Middle frontal gyrus (tissue), 1 donor: ENCODE measurements at regions not wholly inside any gene's neighbourhood (a gene's known extent, or its start where the extent isn't known, plus 50 kb on each side); places are given as distances from the start of the nearest gene placed in this dataset.
"Not testable (repeated sequence)": the region's sequence is repeated elsewhere in the genome, so short reads cannot be mapped to it uniquely, and the experiment has no call there.

Experiments
- DNase-seq: peaks from one replicate; pipeline ENCODE4 v3.0.0-alpha.2; 2015; ENCODE audit warnings: low spot score; ENCODE audit errors: extremely low spot score

DNA sequence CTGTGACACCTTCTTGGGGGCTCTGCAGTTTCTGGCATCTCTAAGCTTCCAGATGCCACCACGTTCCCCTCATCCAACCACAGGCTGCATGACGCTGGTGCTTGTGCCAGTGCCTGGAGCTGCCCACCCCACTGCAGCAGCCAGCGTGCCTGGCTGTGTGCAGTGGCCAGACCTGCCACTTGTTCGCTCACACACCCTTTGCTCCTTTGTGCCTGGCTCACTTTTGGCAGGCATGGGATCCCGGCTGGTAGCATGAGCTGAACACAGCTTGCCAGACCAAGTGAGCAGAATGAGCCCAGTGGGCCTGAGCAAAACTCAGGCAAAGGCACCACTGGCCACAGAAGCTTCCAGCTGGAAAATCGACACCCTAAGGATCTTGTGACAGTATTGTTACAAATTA lies 562.9 kb upstream of the ACO1 start:
- no peak for DNase-seq

GRCh38 chr9:31823365-31823764 lies 561.1 kb upstream of the ACO1 start:
- DNase-seq = no peak

- no peak for DNase-seq
Measured at GRCh38 chr9:31824860-31825259, 559.6 kb upstream of the ACO1 start.

- DNase-seq = no peak
Measured at GRCh38 chr9:31837211-31837610, 547.2 kb upstream of the ACO1 start.

GRCh38 chr9:31839273-31839672 lies 545.2 kb upstream of the ACO1 start:
- DNase-seq = peak; percentile 8

- no peak for DNase-seq
Measured at GRCh38 chr9:31840702-31841101, 543.7 kb upstream of the ACO1 start.

DNA sequence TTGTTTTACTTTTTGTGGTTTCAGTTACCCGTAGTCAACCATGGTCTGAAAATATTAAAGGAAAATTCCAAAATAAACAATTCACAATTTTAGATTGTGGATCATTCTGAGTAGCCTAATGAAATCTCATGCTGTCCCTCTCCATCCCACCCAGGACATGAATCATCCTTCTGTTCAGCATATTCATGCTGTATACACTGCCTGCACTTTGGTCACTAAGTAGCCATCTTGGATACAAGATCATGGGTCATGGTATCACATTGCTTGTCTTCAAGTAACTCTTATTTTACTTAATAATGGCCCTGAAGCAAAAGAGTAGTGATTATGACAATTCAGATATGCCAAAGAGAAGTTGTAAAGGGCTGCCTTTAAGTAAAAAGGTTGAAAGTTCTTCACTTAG lies 536.5 kb upstream of the ACO1 start:
- DNase-seq = no peak

DNA sequence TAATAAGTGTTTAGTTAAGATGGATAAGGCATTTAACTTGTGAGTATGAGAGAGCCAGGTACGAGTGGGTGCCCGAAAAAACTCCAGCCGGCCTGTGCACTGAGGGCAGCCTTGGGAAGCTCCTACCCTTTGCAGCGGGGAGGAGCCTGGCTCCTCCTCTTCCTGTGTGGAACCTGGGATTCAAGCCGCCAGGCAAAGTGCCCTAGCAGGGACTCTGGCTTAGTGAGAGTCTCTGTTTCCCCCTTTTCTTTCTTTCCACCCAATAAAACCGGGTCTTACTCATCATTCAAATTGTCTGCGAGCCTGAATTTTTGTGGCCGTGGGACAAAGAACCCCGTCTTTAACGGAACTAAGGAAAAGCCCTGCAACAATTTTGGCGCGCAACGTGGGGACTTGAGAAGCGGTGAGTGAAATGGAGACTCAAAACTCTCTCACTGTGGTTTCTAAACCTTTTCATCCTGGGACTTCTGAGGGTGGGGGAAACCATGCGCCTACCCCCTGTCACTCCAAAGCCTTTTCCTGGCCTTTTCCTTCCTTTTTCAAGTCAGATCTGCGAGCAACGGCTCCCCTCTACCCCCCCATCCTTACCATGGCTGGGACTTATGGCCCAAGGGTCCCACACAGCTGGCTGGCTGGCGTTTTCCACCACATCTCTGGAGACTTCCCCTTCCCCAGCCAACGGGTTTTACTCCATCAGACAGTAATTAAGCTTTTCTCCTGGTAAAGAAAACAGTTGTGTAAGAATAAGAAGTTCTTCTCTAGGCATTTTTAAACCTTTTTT lies 535.7 kb upstream of the ACO1 start:
- DNase-seq = no peak

- no peak for DNase-seq
Measured at GRCh38 chr9:31854187-31854586, 530.3 kb upstream of the ACO1 start.

DNA sequence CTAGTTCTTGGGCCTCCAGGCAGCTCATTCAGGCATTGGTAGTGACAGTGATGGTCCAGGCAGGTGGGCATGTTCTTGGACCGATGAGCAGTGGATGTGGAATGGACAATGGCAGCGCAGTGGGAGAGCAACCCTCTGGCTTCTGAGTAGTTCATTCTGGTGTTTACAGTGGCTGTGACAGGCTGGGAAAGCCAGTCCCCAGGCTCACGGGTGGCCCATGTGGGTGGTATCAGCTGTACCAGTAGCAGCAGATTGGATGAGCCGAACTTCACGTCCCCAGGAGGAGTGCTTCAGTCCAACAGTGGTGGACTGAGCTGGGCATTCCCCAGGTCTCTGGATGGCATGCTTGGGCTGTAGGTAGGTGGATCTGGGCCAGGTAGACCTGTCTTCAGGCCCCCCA lies 515.6 kb upstream of the ACO1 start:
- no peak for DNase-seq

- no peak for DNase-seq
Measured at GRCh38 chr9:31870276-31870675, 514.2 kb upstream of the ACO1 start.

DNA sequence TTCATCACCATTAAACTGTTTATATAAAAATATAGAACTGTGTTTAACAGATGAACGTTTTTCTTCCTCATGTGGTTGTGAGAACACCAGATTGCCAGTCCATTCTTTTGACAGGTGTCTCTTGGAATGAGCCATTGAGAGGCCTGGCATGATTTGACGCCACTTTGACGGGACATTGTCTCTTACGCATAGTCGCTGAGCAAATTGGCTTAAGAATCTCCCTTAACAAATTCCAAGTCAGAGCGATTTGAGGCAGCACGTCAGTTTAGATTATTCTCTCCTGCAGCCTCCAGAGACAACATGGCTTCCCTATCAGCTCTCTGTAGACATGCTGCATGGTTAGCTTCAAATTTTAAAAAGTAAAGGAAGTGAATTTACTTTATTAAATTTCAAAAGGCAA lies 510.7 kb upstream of the ACO1 start:
- DNase-seq = no peak

DNA sequence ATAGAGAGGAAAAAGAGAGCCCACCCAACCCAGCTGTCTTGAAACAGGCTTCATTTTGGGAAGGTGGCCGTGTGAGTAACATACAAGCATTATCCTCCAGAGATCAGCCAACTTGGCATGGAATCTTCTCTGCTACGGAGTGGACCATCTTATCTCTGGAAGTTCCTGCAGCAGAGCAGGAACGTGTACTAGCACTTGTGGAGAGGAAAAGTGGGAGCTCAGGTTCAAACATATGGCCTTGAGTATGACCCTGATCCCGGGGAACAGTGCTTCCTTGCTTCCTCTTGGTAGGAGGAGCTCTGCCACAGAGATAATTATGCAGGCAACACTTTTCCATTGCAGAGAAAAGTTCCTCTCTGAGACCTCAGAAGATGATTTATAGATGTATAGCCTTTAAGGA lies 490.4 kb upstream of the ACO1 start:
- DNase-seq = no peak

DNA sequence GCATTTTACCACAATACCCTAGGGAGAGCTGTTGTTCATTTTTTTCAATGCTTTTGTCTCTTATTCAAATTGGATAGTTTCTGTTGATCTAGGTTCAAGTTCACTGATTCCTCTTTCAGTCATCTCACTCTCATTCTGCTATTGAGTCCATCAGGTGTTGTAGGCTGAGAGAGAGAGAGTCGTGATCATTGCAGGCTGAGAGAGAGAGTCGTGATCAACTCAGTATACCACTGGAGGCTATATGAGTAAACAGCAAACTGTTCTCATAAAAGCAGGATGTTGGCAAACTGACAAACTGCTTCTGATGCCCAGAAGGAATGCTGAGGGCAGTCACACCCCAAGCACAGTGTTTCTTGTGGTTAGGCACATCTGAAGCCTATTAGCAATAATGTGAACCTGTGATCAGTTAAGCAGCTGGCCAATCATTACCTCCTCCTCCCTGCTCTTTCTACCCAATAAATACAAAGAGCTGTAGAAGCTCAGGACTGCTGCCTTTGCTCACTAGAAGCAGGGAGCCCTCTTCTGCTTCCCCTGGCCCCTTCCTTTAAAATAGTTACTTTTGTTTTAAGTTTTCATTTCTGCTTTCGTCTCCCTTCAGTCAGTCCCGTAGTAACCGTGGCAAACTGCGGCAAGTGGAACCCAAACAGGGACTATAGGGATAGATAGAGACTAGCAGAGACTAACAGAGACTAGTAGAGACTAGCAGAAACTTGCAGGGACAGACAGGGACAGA lies 476.1 kb upstream of the ACO1 start:
- no peak for DNase-seq

DNA sequence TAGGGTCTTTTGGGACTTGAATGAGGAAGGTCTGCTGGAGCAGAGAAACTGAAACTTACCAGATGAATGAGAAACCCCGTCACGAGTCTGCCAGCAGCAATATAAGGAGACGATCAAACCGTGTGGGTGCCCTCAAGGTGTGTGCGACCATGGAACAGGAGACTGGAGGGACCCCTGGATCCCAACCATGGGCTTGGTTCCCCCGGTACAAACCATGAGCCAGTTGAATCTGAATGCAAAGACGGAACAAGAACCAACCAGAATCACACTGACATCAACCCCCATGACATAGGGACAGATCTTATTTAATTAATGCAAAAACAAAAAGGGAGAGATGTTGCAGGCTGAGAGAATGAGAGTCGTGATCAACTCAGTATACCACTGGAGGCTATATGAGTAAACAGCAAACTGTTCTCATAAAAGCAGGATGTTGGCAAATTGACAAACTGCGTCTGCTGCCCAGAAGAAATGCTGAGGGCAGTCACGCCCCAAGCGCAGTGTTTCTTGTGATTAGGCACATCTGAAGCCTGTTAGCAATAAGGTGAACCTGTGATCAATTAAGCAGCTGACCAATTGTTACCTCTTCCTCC lies 475.5 kb upstream of the ACO1 start:
- DNase-seq = no peak

GRCh38 chr9:31912636-31913035 lies 471.8 kb upstream of the ACO1 start:
- DNase-seq = no peak

- DNase-seq = no peak
Measured at GRCh38 chr9:31916591-31917241, 467.7 kb upstream of the ACO1 start.

GRCh38 chr9:31937737-31938136 lies 446.7 kb upstream of the ACO1 start:
- not testable (repeated sequence) for DNase-seq

GRCh38 chr9:31950756-31951155 lies 433.7 kb upstream of the ACO1 start:
- no peak for DNase-seq

DNA sequence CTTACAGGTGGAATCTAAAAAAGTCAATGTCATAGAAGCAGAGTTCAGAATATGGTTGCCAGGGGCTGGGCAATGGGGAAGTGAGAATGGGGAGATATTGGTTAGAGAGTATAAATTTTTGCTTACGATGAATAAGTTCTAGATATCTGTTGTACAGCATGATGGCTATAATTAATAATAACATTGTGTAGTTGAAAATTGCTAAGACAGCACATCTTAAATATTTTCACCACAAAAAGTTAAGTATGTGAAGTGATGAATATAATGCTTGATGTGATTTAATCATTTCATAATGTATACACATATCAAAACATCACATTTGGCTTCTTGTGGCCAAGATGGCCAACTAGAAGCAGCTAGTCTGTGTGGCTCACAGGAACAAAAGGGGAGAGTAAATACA lies 425.9 kb upstream of the ACO1 start:
- DNase-seq = no peak

GRCh38 chr9:31969552-31969951 lies 414.9 kb upstream of the ACO1 start:
- no peak for DNase-seq

DNA sequence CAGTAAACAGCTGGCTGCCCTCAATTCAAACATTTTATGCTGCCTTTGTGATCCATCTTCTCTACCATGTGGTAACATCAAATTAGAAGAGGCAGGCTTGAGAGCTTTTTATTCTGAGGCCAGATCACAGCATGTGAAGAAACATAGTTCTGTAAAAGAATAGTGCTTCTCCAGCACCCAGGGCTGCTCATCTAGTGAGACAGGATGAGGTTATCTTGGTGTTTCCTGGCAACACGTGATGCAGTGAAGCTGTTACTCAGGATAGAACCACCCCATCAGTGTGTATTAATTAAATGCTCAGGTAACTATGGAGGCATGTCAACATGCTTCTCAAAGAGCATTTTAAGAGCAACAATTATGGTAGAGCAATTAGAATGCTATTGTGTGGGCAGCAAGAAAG lies 400.5 kb upstream of the ACO1 start:
- no peak for DNase-seq
